OCI-LY1 (cell line): ENCODE measurements at regions not wholly inside any gene's neighbourhood (a gene's known extent, or its start where the extent isn't known, plus 50 kb on each side); places are given as distances from the start of the nearest gene placed in this dataset.

Source experiments
- H2AFZ ChIP-seq: fragments of 200-600 bp; sonication (generic), shearing (Covaris generic); 2 replicates; pipeline ENCODE4 v1.6.0; 2014; ENCODE audit warnings: antibody characterized with exemption, mild to moderate bottlenecking, low read length
- H3F3A ChIP-seq: fragments of 200-600 bp; sonication (generic), shearing (Covaris generic); 2 replicates; pipeline ENCODE4 v1.6.0; 2014; ENCODE audit warnings: mild to moderate bottlenecking, antibody characterized with exemption, low read length, moderate library complexity; ENCODE audit not compliant: insufficient read depth
- H3K27ac ChIP-seq: fragments of 200-600 bp; sonication (generic); 2 replicates; pipeline ENCODE4 v1.5.1; 2014; ENCODE audit warnings: low read length, mixed run types, mild to moderate bottlenecking, low read depth; ENCODE audit not compliant: poor library complexity, severe bottlenecking
- H3K27me3 ChIP-seq: fragments of 200-600 bp; sonication (generic); 2 replicates; pipeline ENCODE4 v1.6.0; 2014; ENCODE audit warnings: antibody characterized with exemption, mild to moderate bottlenecking, low read length, moderate library complexity; ENCODE audit not compliant: insufficient read depth
- H3K36me3 ChIP-seq: fragments of 200-600 bp; sonication (generic); 2 replicates; pipeline ENCODE4 v1.6.1; 2014; ENCODE audit warnings: mild to moderate bottlenecking, antibody characterized with exemption, low read length, moderate library complexity, mixed read lengths; ENCODE audit not compliant: insufficient read depth
- H3K4me1 ChIP-seq: fragments of 200-600 bp; sonication (generic); 2 replicates; pipeline ENCODE4 v1.5.1; 2014; ENCODE audit warnings: mild to moderate bottlenecking, low read length, moderate library complexity; ENCODE audit not compliant: insufficient read depth, severe bottlenecking
- H3K4me2 ChIP-seq: fragments of 200-600 bp; sonication (generic), shearing (Covaris generic); 2 replicates; pipeline ENCODE4 v1.6.1; 2014; ENCODE audit warnings: low read length
- H3K4me3 ChIP-seq: fragments of 200-600 bp; sonication (generic); 2 replicates; pipeline ENCODE4 v1.5.1; 2014; ENCODE audit warnings: low read length, low read depth, mild to moderate bottlenecking, mixed read lengths; ENCODE audit not compliant: poor library complexity, severe bottlenecking
- H3K79me2 ChIP-seq: fragments of 200-600 bp; shearing (Covaris generic); 2 replicates; pipeline ENCODE4 v1.6.1; 2016; ENCODE audit warnings: mixed run types, low read length, mixed read lengths; ENCODE audit not compliant: insufficient read depth
- H3K9ac ChIP-seq: fragments of 200-600 bp; sonication (generic), shearing (Covaris generic); 2 replicates; pipeline ENCODE4 v1.6.1; 2014; ENCODE audit warnings: mild to moderate bottlenecking, low read length, mixed read lengths
- H3K9me2 ChIP-seq: fragments of 200-600 bp; sonication (generic), shearing (Covaris generic); 2 replicates; pipeline ENCODE4 v1.6.1; 2014; ENCODE audit warnings: low read depth, mild to moderate bottlenecking, low read length, mixed read lengths
- H3K9me3 ChIP-seq: fragments of 200-600 bp; shearing (Covaris generic); 2 replicates; pipeline ENCODE4 v1.6.1; 2014; ENCODE audit warnings: low read length, mixed read lengths
- H4K20me1 ChIP-seq: fragments of 200-600 bp; sonication (generic), shearing (Covaris generic); 2 replicates; pipeline ENCODE4 v1.6.0; 2016; ENCODE audit warnings: mild to moderate bottlenecking, low read length; ENCODE audit not compliant: insufficient read depth
- CTCF ChIP-seq: fragments of 200-600 bp; sonication (generic), shearing (Covaris generic); IDR thresholded peaks from 2 replicates; pipeline ENCODE4 v1.5.1; 2017; ENCODE audit warnings: mild to moderate bottlenecking, antibody characterized with exemption, low read length, moderate library complexity, mixed read lengths
- EZH2 ChIP-seq: fragments of 200-600 bp; sonication (generic), shearing (Covaris generic); IDR thresholded peaks from 2 replicates; pipeline ENCODE4 v1.8.0; 2017; ENCODE audit warnings: borderline replicate concordance, mixed run types, mild to moderate bottlenecking, antibody characterized with exemption, low read length, moderate library complexity, mixed read lengths

GRCh38 chr18:44061438-44061837, 619.2 kb upstream of the SETBP1 start:
- no peaks in the 10 kb centered on the region for H3K36me3 ChIP-seq
- no peak overlapping the region for H3K27ac ChIP-seq
- H3K9me3 ChIP-seq, result no peaks in the 10 kb centered on the region
- H3K9me2 ChIP-seq, result no peaks in the 10 kb centered on the region
- H2AFZ ChIP-seq, result no peak overlapping the region
- no peaks in the 10 kb centered on the region for H3F3A ChIP-seq
- H3K4me3 ChIP-seq, result no peak overlapping the region
- H3K4me1 ChIP-seq, result no peaks in the 10 kb centered on the region
- H3K4me2 ChIP-seq, result no peak overlapping the region
- H3K79me2 ChIP-seq, result no peaks in the 10 kb centered on the region
- H4K20me1 ChIP-seq, result no peaks in the 10 kb centered on the region
- H3K27me3 ChIP-seq, result no peaks in the 10 kb centered on the region
- no peak overlapping the region for H3K9ac ChIP-seq
- TF ChIP-seq EZH2, result no peak
- TF ChIP-seq CTCF, result no peak

- no peaks in the 10 kb centered on the region for H3K36me3 ChIP-seq
- H3F3A ChIP-seq, result no peaks in the 10 kb centered on the region
- H3K27ac ChIP-seq, result no peak overlapping the region
- H3K4me2 ChIP-seq, result no peak overlapping the region
- no peak for TF ChIP-seq EZH2
- no peak for TF ChIP-seq CTCF
- H3K9ac ChIP-seq, result no peak overlapping the region
- no peaks in the 10 kb centered on the region for H4K20me1 ChIP-seq
- H3K79me2 ChIP-seq, result no peaks in the 10 kb centered on the region
- no peak overlapping the region for H2AFZ ChIP-seq
- no peak overlapping the region for H3K4me3 ChIP-seq
- H3K27me3 ChIP-seq, result no peaks in the 10 kb centered on the region
- H3K4me1 ChIP-seq, result no peaks in the 10 kb centered on the region
- no peaks in the 10 kb centered on the region for H3K9me2 ChIP-seq
- H3K9me3 ChIP-seq, result no peaks in the 10 kb centered on the region
These were observed 618.3 kb upstream of the SETBP1 start for GRCh38 chr18:44062345-44062744.

- no peaks in the 10 kb centered on the region for H3K27me3 ChIP-seq
- no peaks in the 10 kb centered on the region for H3F3A ChIP-seq
- no peak overlapping the region for H3K9ac ChIP-seq
- no peaks in the 10 kb centered on the region for H3K9me2 ChIP-seq
- no peaks in the 10 kb centered on the region for H3K9me3 ChIP-seq
- TF ChIP-seq EZH2 (no peak), CTCF (no peak)
- H3K4me2 ChIP-seq, result no peak overlapping the region
- H4K20me1 ChIP-seq, result no peaks in the 10 kb centered on the region
- H3K4me1 ChIP-seq, result no peaks in the 10 kb centered on the region
- H2AFZ ChIP-seq, result no peak overlapping the region
- H3K27ac ChIP-seq, result no peak overlapping the region
- H3K36me3 ChIP-seq, result no peaks in the 10 kb centered on the region
- H3K79me2 ChIP-seq, result no peaks in the 10 kb centered on the region
- H3K4me3 ChIP-seq, result no peak overlapping the region
These were observed 615.5 kb upstream of the SETBP1 start for GRCh38 chr18:44065206-44065605.
